GM23248 (cell line): ENCODE measurements at regions not wholly inside any gene's neighbourhood (a gene's known extent, or its start where the extent isn't known, plus 50 kb on each side); places are given as distances from the start of the nearest gene placed in this dataset.
A peak's percentile ranks its signal among the peaks of the same experiment; 100 is the strongest.

Experiments
- DNase-seq: peaks from one replicate; pipeline ENCODE4 v3.0.0-alpha.2; 2015
- H2AFZ ChIP-seq: fragments of 200-600 bp; sonication (generic); 2 replicates; pipeline ENCODE4 v1.6.1; 2016; ENCODE audit warnings: antibody characterized with exemption
- H3F3A ChIP-seq: fragments of 200-600 bp; sonication (generic); 2 replicates; pipeline ENCODE4 v1.6.1; 2016; ENCODE audit warnings: mild to moderate bottlenecking, antibody characterized with exemption, mixed run types; ENCODE audit not compliant: insufficient read depth
- H3K27ac ChIP-seq: fragments of 200-600 bp; sonication (generic); 2 replicates; pipeline ENCODE4 v1.5.1; 2016; ENCODE audit warnings: mild to moderate bottlenecking
- H3K27me3 ChIP-seq: fragments of 200-600 bp; sonication (generic); replicated peaks from 2 replicates; pipeline ENCODE4 v1.6.1; 2016; ENCODE audit warnings: mild to moderate bottlenecking; ENCODE audit not compliant: insufficient read depth
- H3K36me3 ChIP-seq: fragments of 200-600 bp; sonication (generic); 2 replicates; pipeline ENCODE4 v1.6.1; 2016; ENCODE audit warnings: low read depth, mild to moderate bottlenecking
- H3K4me1 ChIP-seq: fragments of 200-600 bp; sonication (generic); 2 replicates; pipeline ENCODE4 v1.6.1; 2016; ENCODE audit warnings: mild to moderate bottlenecking; ENCODE audit not compliant: insufficient read depth
- H3K4me2 ChIP-seq: fragments of 200-600 bp; sonication (generic); one replicate; pipeline ENCODE4 v1.6.1; 2016; ENCODE audit warnings: mild to moderate bottlenecking; ENCODE audit not compliant: unreplicated experiment
- H3K4me3 ChIP-seq: fragments of 200-600 bp; sonication (generic); 2 replicates; pipeline ENCODE4 v1.5.1; 2016; ENCODE audit warnings: mild to moderate bottlenecking
- H3K79me2 ChIP-seq: fragments of 200-600 bp; sonication (generic); 2 replicates; pipeline ENCODE4 v1.6.1; 2016; ENCODE audit warnings: mild to moderate bottlenecking; ENCODE audit not compliant: insufficient read depth
- H3K9ac ChIP-seq: fragments of 200-600 bp; sonication (generic); 2 replicates; pipeline ENCODE4 v1.6.1; 2016; ENCODE audit warnings: mild to moderate bottlenecking
- H3K9me2 ChIP-seq: fragments of 200-600 bp; sonication (generic); 2 replicates; pipeline ENCODE4 v1.6.1; 2016; ENCODE audit warnings: mixed run types, mild to moderate bottlenecking, moderate library complexity; ENCODE audit not compliant: insufficient read depth
- H3K9me3 ChIP-seq: fragments of 200-600 bp; sonication (generic); one replicate; pipeline ENCODE4 v1.6.1; 2017; ENCODE audit warnings: low read depth
- H4K20me1 ChIP-seq: fragments of 200-600 bp; sonication (generic); 2 replicates; pipeline ENCODE4 v1.6.0; 2016; ENCODE audit not compliant: insufficient read depth
- EZH2 ChIP-seq: fragments of 200-600 bp; sonication (generic); IDR thresholded peaks from 2 replicates; pipeline ENCODE4 v1.6.1; 2018; ENCODE audit warnings: antibody characterized with exemption, mild to moderate bottlenecking; ENCODE audit not compliant: insufficient read depth, poor library complexity, severe bottlenecking
- EZH2phosphoT487 ChIP-seq: fragments of 200-600 bp; sonication (generic); IDR thresholded peaks from 2 replicates; pipeline ENCODE4 v1.6.1; 2018; ENCODE audit warnings: antibody characterized with exemption, moderate library complexity, mild to moderate bottlenecking, low read depth; ENCODE audit not compliant: insufficient read depth
- WGBS, 2 experiments: methylation state at CpG; one replicate each; pipeline ENCODE4 v1.1.6; 2015 to 2017; ENCODE audit warnings: low lambda C conversion rate in 2 of 2, low coverage in 1 of 2; ENCODE audit errors: missing lambda C conversion rate in 2 of 2; 5-methylcytosine and 5-hydroxymethylcytosine counted together
- in situ Hi-C: fragments of 300-500 bp; cut with MboI; formaldehyde crosslinking; loops from 2 replicates; pipeline ENCODE4 v1.15.0; 2020

DNA sequence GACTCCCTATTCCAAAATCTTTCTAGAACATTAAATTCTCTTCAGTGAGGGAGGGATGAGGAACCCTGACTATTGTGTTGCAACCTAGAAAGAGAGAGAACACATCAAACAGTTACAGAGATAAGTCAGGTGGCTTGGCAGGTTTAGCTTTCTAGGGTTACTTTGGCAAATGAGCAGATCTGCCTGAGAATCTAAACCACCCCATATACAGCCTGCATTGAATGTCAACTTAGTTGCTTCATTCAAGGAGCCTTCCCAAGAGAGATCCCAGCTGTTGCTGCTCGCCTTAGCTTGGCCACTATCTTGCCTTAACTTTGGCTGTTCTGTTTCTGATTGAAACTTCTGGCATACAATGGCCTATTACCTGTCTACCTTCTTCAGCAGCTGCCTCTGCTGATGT lies 74.7 kb upstream of the TCF21 start:
- Histone ChIP-seq H3K27me3 (no peaks in the 10 kb centered on the region), H3K36me3 (no peaks in the 10 kb centered on the region), H3F3A (peaks cover 12% of the 10 kb centered on the region), H3K9me2 (no peaks in the 10 kb centered on the region), H3K9ac (no peak overlapping the region), H4K20me1 (no peaks in the 10 kb centered on the region), H3K9me3 (no peaks in the 10 kb centered on the region), H3K4me1 (peaks cover 36% of the 10 kb centered on the region), H3K27ac (no peak overlapping the region), H3K79me2 (no peaks in the 10 kb centered on the region), H3K4me3 (no peak overlapping the region), H2AFZ (no peak overlapping the region), H3K4me2 (no peak overlapping the region)
- no peak for DNase-seq
- WGBS, 2 experiments = 83 to 95% methylated on average over 1 of the region's 1 CpG
- in situ Hi-C loops = no loop called here
- TF ChIP-seq EZH2phosphoT487 (no peak), EZH2 (no peak)

DNA sequence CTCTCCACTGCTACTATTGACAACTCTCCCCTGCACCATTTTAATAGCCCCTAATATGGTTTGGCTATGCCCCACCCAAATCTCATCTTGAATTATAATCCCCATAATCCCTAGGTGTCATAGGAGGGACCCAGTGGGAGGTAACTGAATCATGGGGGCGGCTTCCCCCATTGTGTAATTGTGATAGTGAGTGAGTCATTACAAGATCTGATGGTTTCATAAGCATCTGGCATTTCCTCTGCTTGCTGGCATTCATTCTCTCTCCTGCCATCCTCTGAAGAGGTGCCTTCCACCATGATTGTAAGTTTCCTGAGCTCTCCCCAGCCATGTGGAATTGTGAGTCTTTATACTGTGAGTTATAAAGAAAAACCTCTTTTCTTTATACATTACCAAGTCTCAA lies 74.1 kb upstream of the TCF21 start:
- WGBS, 2 experiments = 27 to 28% methylated on average over 1 of the region's 1 CpG

DNA sequence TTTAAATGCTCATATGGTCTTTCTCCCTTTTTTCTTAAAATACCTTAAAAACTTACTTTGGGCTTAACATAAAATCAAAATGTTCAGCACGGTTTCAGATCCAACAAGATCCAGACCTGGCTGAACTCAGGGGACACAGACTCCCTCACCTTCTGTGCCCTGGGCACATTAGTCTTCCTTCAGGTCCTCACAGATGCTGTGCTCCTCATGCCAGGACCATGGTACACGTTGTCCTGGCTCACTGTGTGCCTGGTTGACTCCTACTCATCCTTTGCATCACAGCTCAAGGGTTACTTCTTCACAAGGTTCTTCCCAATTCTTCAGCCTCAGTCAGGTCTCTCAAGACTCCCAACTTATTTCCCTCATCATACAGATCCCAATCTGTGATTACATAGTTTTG lies 73.6 kb upstream of the TCF21 start:
- no peaks in the 10 kb centered on the region for H3K9me3 ChIP-seq
- WGBS, 2 experiments = 88 to 91% methylated on average over 2 of the region's 2 CpGs
- in situ Hi-C loops = no loop called here
- DNase-seq = no peak
- TF ChIP-seq EZH2phosphoT487 (no peak), EZH2 (no peak)
- H3K9ac ChIP-seq = no peak overlapping the region
- no peaks in the 10 kb centered on the region for H3K36me3 ChIP-seq
- peaks cover 8% of the 10 kb centered on the region for H3F3A ChIP-seq
- H3K9me2 ChIP-seq = no peaks in the 10 kb centered on the region
- no peaks in the 10 kb centered on the region for H4K20me1 ChIP-seq
- H3K27me3 ChIP-seq = no peaks in the 10 kb centered on the region
- H2AFZ ChIP-seq = peak overlapping the region; percentile 27; the same call in 1 of the 2 replicates
- peaks cover 25% of the 10 kb centered on the region for H3K4me1 ChIP-seq
- no peak overlapping the region for H3K4me3 ChIP-seq
- no peaks in the 10 kb centered on the region for H3K79me2 ChIP-seq
- no peak overlapping the region for H3K27ac ChIP-seq
- H3K4me2 ChIP-seq = peak overlapping the region; percentile 24

More for the DNA sequence above, 74.1 kb upstream of the TCF21 start:
- no peak overlapping the region for H3K9ac ChIP-seq
- in situ Hi-C loops = no loop called here
- H3K4me1 ChIP-seq = peaks cover 30% of the 10 kb centered on the region
- H3K9me3 ChIP-seq = no peaks in the 10 kb centered on the region
- no peak for TF ChIP-seq EZH2
- no peak for TF ChIP-seq EZH2phosphoT487
- peak overlapping the region; percentile 27; the same call in 1 of the 2 replicates for H2AFZ ChIP-seq
- no peaks in the 10 kb centered on the region for H3K9me2 ChIP-seq
- no peaks in the 10 kb centered on the region for H3K27me3 ChIP-seq
- peak overlapping the region; percentile 24 for H3K4me2 ChIP-seq
- no peaks in the 10 kb centered on the region for H4K20me1 ChIP-seq
- peaks cover 9% of the 10 kb centered on the region for H3F3A ChIP-seq
- no peak overlapping the region for H3K27ac ChIP-seq
- peak; percentile 61 for DNase-seq
- H3K36me3 ChIP-seq = no peaks in the 10 kb centered on the region
- no peak overlapping the region for H3K4me3 ChIP-seq
- no peaks in the 10 kb centered on the region for H3K79me2 ChIP-seq

DNA sequence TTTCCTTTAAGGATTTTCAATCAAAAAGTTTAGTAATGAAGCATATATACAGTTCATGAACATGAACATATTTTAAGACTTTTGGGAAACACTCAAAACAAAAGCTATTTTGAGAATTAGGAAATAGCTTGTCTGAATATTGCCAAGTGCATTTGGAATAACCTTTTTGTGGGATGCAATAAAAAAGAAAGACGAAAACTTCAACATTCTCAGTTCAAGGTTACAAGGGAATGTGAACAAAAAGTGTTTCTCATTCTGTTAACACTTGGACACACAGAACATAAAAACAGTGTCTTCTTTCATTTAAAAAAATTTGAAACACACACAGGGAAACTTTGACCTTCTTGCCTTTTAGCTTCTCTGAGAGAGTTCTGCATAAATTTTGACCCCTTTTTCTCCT lies 72.7 kb upstream of the TCF21 start:
- H3K79me2 ChIP-seq = no peaks in the 10 kb centered on the region
- 76 to 80% methylated on average over 1 of the region's 1 CpG for WGBS, 2 experiments
- H3K4me3 ChIP-seq = no peak overlapping the region
- H3K4me1 ChIP-seq = peaks cover 23% of the 10 kb centered on the region
- TF ChIP-seq EZH2phosphoT487 (no peak), EZH2 (no peak)
- H2AFZ ChIP-seq = no peak overlapping the region
- H3K9ac ChIP-seq = no peak overlapping the region
- H3K27ac ChIP-seq = no peak overlapping the region
- H4K20me1 ChIP-seq = no peaks in the 10 kb centered on the region
- no peaks in the 10 kb centered on the region for H3K27me3 ChIP-seq
- DNase-seq = no peak
- peaks cover 8% of the 10 kb centered on the region for H3F3A ChIP-seq
- no peaks in the 10 kb centered on the region for H3K9me3 ChIP-seq
- peak overlapping the region; percentile 4 for H3K4me2 ChIP-seq
- no peaks in the 10 kb centered on the region for H3K9me2 ChIP-seq
- H3K36me3 ChIP-seq = no peaks in the 10 kb centered on the region
- in situ Hi-C loops = no loop called here
